ENCODE measurements at regions not wholly inside any gene's neighbourhood (a gene's known extent, or its start where the extent isn't known, plus 50 kb on each side); places are given as distances from the start of the nearest gene placed in this dataset.

DNA sequence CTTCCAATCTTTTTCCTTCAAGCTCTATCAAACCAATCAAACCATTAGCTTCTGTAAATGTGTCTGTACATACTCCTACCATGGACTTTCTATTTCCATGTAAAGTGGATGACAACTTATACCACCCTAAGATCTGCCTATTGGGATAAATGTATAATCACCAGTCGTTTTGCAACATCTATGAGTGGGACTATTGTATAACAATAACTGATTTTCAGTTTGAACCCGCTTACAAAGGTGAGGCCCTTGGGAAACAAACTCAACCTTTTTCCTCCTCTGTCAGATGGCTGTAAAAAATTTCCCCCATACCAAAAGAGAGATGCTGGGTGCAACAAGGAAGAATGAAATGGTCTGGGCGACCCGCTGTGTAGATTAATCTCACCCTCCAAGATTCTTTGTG lies 399.1 kb upstream of the ADAMTS5 start:
- TF ChIP-seq EZH2phosphoT487 (IDR thresholded peaks at IDR 0.05; ENCODE audit: borderline replicate concordance, low read length): no peak
- TF ChIP-seq, protein P1, sequence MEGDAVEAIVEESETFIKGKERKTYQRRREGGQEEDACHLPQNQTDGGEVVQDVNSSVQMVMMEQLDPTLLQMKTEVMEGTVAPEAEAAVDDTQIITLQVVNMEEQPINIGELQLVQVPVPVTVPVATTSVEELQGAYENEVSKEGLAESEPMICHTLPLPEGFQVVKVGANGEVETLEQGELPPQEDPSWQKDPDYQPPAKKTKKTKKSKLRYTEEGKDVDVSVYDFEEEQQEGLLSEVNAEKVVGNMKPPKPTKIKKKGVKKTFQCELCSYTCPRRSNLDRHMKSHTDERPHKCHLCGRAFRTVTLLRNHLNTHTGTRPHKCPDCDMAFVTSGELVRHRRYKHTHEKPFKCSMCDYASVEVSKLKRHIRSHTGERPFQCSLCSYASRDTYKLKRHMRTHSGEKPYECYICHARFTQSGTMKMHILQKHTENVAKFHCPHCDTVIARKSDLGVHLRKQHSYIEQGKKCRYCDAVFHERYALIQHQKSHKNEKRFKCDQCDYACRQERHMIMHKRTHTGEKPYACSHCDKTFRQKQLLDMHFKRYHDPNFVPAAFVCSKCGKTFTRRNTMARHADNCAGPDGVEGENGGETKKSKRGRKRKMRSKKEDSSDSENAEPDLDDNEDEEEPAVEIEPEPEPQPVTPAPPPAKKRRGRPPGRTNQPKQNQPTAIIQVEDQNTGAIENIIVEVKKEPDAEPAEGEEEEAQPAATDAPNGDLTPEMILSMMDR (IDR thresholded peaks at IDR 0.05; ENCODE audit: low read depth, low read length, poor library complexity, severe bottlenecking): no peak

DNA sequence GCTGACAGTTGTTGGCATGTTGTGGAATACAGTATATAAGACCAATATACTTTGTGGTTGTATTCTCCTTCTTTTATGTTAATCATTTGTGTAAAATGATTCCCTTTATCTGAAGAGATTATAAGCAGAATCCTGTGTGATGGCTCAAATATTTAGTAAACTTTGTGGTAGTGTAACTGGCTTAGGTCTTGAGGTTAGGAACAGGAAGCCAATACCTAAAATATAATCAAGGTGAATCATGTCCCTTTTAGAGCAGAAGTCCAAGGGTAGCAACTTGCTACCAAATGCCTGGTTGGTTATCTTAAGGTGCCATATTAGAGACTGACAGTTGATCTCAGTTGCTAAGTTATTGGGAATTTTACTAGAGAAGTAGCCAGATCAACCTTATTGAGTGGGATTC lies 398.5 kb upstream of the ADAMTS5 start:
- Histone ChIP-seq H3K9me3 (ENCODE audit: control insufficient read depth, insufficient read depth, low read length) (no peaks in the 10 kb centered on the region; the same call in 1 of the 2 replicates), H3K4me2 (ENCODE audit: low read length) (no peak overlapping the region), H3K9me2 (replicated peaks; ENCODE audit: control insufficient read depth, low read length) (no peaks in the 10 kb centered on the region), H3K4me1 (ENCODE audit: control insufficient read depth, low read length) (no peaks in the 10 kb centered on the region), H4K20me1 (ENCODE audit: control insufficient read depth, insufficient read depth, low read depth, low read length) (no peaks in the 10 kb centered on the region), H3K4me3 (ENCODE audit: low read length) (no peak overlapping the region), H3K27ac (ENCODE audit: low read depth, low read length) (no peak overlapping the region), H3K79me2 (ENCODE audit: control insufficient read depth, low read length) (no peaks in the 10 kb centered on the region), H3F3A (ENCODE audit: control insufficient read depth, insufficient read depth) (no peaks in the 10 kb centered on the region), H3K36me3 (ENCODE audit: control insufficient read depth, low read length) (no peaks in the 10 kb centered on the region), H3K27me3 (ENCODE audit: control insufficient read depth, low read length) (no peaks in the 10 kb centered on the region)
- TF ChIP-seq, protein P1 (IDR thresholded peaks at IDR 0.05; ENCODE audit: low read depth, low read length, poor library complexity, severe bottlenecking): no peak
- TF ChIP-seq EZH2phosphoT487 (IDR thresholded peaks at IDR 0.05; ENCODE audit: borderline replicate concordance, low read length): no peak

More for the DNA sequence above, 399.1 kb upstream of the ADAMTS5 start:
- Histone ChIP-seq H3K36me3 (ENCODE audit: control insufficient read depth, low read length) (no peaks in the 10 kb centered on the region), H3K4me3 (ENCODE audit: low read length) (no peak overlapping the region), H3K27ac (ENCODE audit: low read depth, low read length) (no peak overlapping the region), H4K20me1 (ENCODE audit: control insufficient read depth, insufficient read depth, low read depth, low read length) (no peaks in the 10 kb centered on the region), H3F3A (ENCODE audit: control insufficient read depth, insufficient read depth) (no peaks in the 10 kb centered on the region), H3K79me2 (ENCODE audit: control insufficient read depth, low read length) (no peaks in the 10 kb centered on the region), H3K27me3 (ENCODE audit: control insufficient read depth, low read length) (no peaks in the 10 kb centered on the region), H3K4me1 (ENCODE audit: control insufficient read depth, low read length) (no peaks in the 10 kb centered on the region), H3K9me3 (ENCODE audit: control insufficient read depth, insufficient read depth, low read length) (no peaks in the 10 kb centered on the region; the same call in 1 of the 2 replicates), H3K4me2 (ENCODE audit: low read length) (no peak overlapping the region), H3K9me2 (replicated peaks; ENCODE audit: control insufficient read depth, low read length) (no peaks in the 10 kb centered on the region)

DNA sequence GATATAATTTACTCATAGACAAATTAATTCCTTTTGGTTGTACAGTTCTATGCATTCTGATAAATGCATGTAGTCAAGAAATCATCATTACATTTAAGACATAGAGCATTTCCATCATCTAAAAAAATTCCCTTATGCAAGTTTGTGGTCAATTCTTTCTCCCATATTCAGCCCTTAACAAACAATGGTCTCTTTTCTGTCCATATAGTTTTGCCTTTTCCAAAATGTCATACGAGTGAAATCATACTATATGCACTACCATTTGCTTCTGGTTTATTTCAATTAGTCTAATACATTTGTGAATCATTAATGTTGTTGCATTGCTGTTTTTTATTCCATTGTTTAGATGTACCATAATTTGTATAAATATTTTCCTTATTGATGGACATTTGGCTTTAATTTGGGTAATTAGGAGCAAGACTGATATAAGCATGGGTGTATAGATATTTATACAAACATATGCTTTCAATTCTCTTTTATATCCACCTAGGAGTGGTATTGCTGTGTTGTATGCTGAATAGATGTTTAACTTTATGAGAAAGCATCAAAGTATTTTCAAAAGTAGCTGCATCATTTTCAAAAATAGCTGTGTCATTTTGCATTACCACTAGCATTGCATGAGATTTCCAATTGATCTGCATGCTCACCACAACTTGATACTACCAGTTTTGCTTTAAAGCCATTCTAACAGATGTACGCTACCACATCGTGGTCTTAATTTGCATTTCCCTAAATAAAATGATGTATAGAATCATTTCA lies 397.0 kb upstream of the ADAMTS5 start:
- no peaks in the 10 kb centered on the region for H3F3A ChIP-seq (ENCODE audit: control insufficient read depth, insufficient read depth)
- H3K4me2 ChIP-seq (ENCODE audit: low read length): no peak overlapping the region
- H3K9me3 ChIP-seq (ENCODE audit: control insufficient read depth, insufficient read depth, low read length): no peaks in the 10 kb centered on the region; the same call in 1 of the 2 replicates
- H3K9me2 ChIP-seq (replicated peaks; ENCODE audit: control insufficient read depth, low read length): no peaks in the 10 kb centered on the region
- H3K36me3 ChIP-seq (ENCODE audit: control insufficient read depth, low read length): no peaks in the 10 kb centered on the region
- no peak overlapping the region for H3K4me3 ChIP-seq (ENCODE audit: low read length)
- H3K4me1 ChIP-seq (ENCODE audit: control insufficient read depth, low read length): no peaks in the 10 kb centered on the region
- H3K79me2 ChIP-seq (ENCODE audit: control insufficient read depth, low read length): no peaks in the 10 kb centered on the region
- no peak overlapping the region for H3K27ac ChIP-seq (ENCODE audit: low read depth, low read length)
- H4K20me1 ChIP-seq (ENCODE audit: control insufficient read depth, insufficient read depth, low read depth, low read length): no peaks in the 10 kb centered on the region
- no peaks in the 10 kb centered on the region for H3K27me3 ChIP-seq (ENCODE audit: control insufficient read depth, low read length)
- no peak for TF ChIP-seq EZH2phosphoT487 (IDR thresholded peaks at IDR 0.05; ENCODE audit: borderline replicate concordance, low read length)
- TF ChIP-seq, protein P1 (IDR thresholded peaks at IDR 0.05; ENCODE audit: low read depth, low read length, poor library complexity, severe bottlenecking): no peak
